Liver (tissue), 8 donors: ENCODE measurements at regions not wholly inside any gene's neighbourhood (a gene's known extent, or its start where the extent isn't known, plus 50 kb on each side); places are given as distances from the start of the nearest gene placed in this dataset.

ENCODE experiments used
- DNase-seq: peaks from one replicate; pipeline ENCODE4 v3.0.0-alpha.2; 2017; ENCODE audit warnings: low spot score
- H3K27ac ChIP-seq, 2 donors: one replicate each; pipeline ENCODE4 v1.7.0; 2013; ENCODE audit warnings: inconsistent platforms in 2 of 2, low read length in 2 of 2, control low read depth in 1 of 2, low read depth in 1 of 2, mild to moderate bottlenecking in 1 of 2
- H3K27me3 ChIP-seq, 4 donors: one replicate each; pipeline versions ENCODE4 v1.6.1 to v1.7.0; 2013; ENCODE audit warnings: low read length in 3 of 4, inconsistent platforms in 1 of 4, mild to moderate bottlenecking in 1 of 4, moderate library complexity in 1 of 4; ENCODE audit not compliant: control insufficient read depth in 4 of 4, insufficient read depth in 4 of 4
- H3K36me3 ChIP-seq, 4 donors: one replicate each; pipeline versions ENCODE4 v1.6.1 to v1.7.0; 2013; ENCODE audit warnings: low read length in 3 of 4, mild to moderate bottlenecking in 3 of 4, low read depth in 1 of 4, moderate library complexity in 1 of 4; ENCODE audit not compliant: control insufficient read depth in 4 of 4, insufficient read depth in 3 of 4
- H3K4me1 ChIP-seq, 4 donors: one replicate each; pipeline versions ENCODE4 v1.6.1 to v1.7.0; 2013; ENCODE audit warnings: low read length in 3 of 4, mild to moderate bottlenecking in 3 of 4, moderate library complexity in 1 of 4; ENCODE audit not compliant: control insufficient read depth in 4 of 4, insufficient read depth in 4 of 4
- H3K4me3 ChIP-seq, 3 donors: one replicate each; pipeline versions ENCODE4 v1.6.1 to v1.7.0; 2013; ENCODE audit warnings: low read length in 3 of 3, control low read depth in 1 of 3, low read depth in 1 of 3, mild to moderate bottlenecking in 1 of 3
- H3K9ac ChIP-seq, 2 donors: one replicate each; pipeline ENCODE4 v1.7.0; 2013; ENCODE audit warnings: low read length in 2 of 2, mild to moderate bottlenecking in 2 of 2, moderate library complexity in 2 of 2, control low read depth in 1 of 2, low read depth in 1 of 2
- H3K9me3 ChIP-seq, 4 donors: one replicate each; pipeline versions ENCODE4 v1.6.1 to v1.7.0; 2013; ENCODE audit warnings: low read length in 3 of 4; ENCODE audit not compliant: control insufficient read depth in 4 of 4
- ATF3 ChIP-seq: IDR thresholded peaks from 2 replicates; pipeline ENCODE4 v1.6.1; 2016; ENCODE audit warnings: antibody characterized with exemption
- CTCF ChIP-seq: fragments of 150-350 bp; IDR thresholded peaks from 2 replicates; pipeline ENCODE4 v1.5.1; 2017; ENCODE audit warnings: improper control_type of control experiment, low read depth, low read length; ENCODE audit not compliant: missing input control
- EGR1 ChIP-seq, 2 donors: IDR thresholded peaks; 2 replicates each; pipeline ENCODE4 v1.6.1; 2016 to 2018; ENCODE audit warnings: antibody characterized with exemption in 2 of 2, low read depth in 2 of 2
- FOXA1 ChIP-seq: IDR thresholded peaks from 2 replicates; pipeline ENCODE4 v1.6.1; 2016; ENCODE audit warnings: antibody characterized with exemption
- FOXA2 ChIP-seq: IDR thresholded peaks from 2 replicates; pipeline ENCODE4 v1.6.1; 2016; ENCODE audit warnings: antibody characterized with exemption
- GABPA ChIP-seq, 2 donors: IDR thresholded peaks in 1 of 2; conservative IDR thresholded peaks in 1 of 2; 2 replicates each; pipeline ENCODE4 v1.6.1; 2016; ENCODE audit warnings: antibody characterized with exemption in 2 of 2, mild to moderate bottlenecking in 1 of 2, moderate library complexity in 1 of 2
- HNF4A ChIP-seq, 2 donors: conservative IDR thresholded peaks; 2 replicates each; pipeline ENCODE4 v1.6.1; 2016; ENCODE audit warnings: antibody characterized with exemption in 2 of 2, mild to moderate bottlenecking in 2 of 2
- HNF4G ChIP-seq: IDR thresholded peaks from 2 replicates; pipeline ENCODE4 v1.6.1; 2016; ENCODE audit warnings: antibody characterized with exemption
- JUND ChIP-seq, 2 donors: IDR thresholded peaks; 2 replicates each; pipeline ENCODE4 v1.6.1; 2016; ENCODE audit warnings: antibody characterized with exemption in 2 of 2
- MAX ChIP-seq: IDR thresholded peaks from 2 replicates; pipeline ENCODE4 v1.6.1; 2016; ENCODE audit warnings: antibody characterized with exemption
- NR2F2 ChIP-seq: IDR thresholded peaks from 2 replicates; pipeline ENCODE4 v1.6.1; 2016; ENCODE audit warnings: antibody characterized with exemption
- RAD21 ChIP-seq, 2 donors: IDR thresholded peaks; 2 replicates each; pipeline ENCODE4 v1.6.1; 2016; ENCODE audit warnings: antibody characterized with exemption in 2 of 2, mild to moderate bottlenecking in 2 of 2
- RXRA ChIP-seq, 2 donors: IDR thresholded peaks; 2 replicates each; pipeline ENCODE4 v1.6.1; 2017 to 2018; ENCODE audit warnings: antibody characterized with exemption in 2 of 2, mild to moderate bottlenecking in 1 of 2
- SP1 ChIP-seq: IDR thresholded peaks from 2 replicates; pipeline ENCODE4 v1.6.1; 2018; ENCODE audit warnings: antibody characterized with exemption, mild to moderate bottlenecking
- TAF1 ChIP-seq: conservative IDR thresholded peaks from 2 replicates; pipeline ENCODE4 v1.6.1; 2016; ENCODE audit warnings: antibody characterized with exemption, mild to moderate bottlenecking
- YY1 ChIP-seq: IDR thresholded peaks from 2 replicates; pipeline ENCODE4 v1.6.1; 2016; ENCODE audit warnings: antibody characterized with exemption, mild to moderate bottlenecking
- WGBS: extraction: QIAGEN DNeasy Blood & Tissue Kit; methylation state at CpG from one replicate; pipeline ENCODE4 v1.1.7; 2013; 5-methylcytosine and 5-hydroxymethylcytosine counted together
- TF ChIP-seq, protein P1 (sequence below): IDR thresholded peaks from 2 replicates; pipeline ENCODE4 v1.6.1; 2016; ENCODE audit warnings: antibody characterized with exemption, mild to moderate bottlenecking
- TF ChIP-seq, protein P2 (sequence below): IDR thresholded peaks from 2 replicates; pipeline ENCODE4 v1.6.1; 2016; ENCODE audit warnings: antibody characterized with exemption
- donor health status: healthy.
- donor health status: healthy.
- donor health status: healthy.
- donor health status: healthy.
- donor health status: healthy.

DNA sequence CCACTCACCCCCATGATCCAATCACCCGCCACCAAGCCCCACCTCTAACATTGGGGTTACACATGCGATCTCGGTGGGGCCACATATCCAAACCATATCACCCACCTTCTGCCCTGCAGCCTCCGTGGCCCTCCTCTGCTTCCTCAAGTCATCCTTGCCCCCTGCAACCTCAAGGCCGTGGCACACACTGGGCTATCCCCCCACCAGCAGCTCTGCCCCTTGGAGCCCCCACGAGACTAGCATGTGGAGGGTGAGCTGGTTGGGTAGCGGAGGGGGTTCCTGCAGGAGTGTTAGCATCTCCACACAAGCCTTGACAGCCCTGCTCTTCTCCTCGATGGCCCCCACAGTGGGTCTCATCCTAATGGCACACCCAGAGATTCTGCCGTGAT is 100.8 kb downstream of the TOMM20 start:
- Histone ChIP-seq H3K9me3 (no peaks in the 10 kb centered on the region), H3K4me1 (peaks cover 0 to 5% (median 1%) of the 10 kb centered on the region in 4 donors), H3K9ac (no peak overlapping the region), H3K4me3 (no peak overlapping the region), H3K36me3 (no peaks in the 10 kb centered on the region), H3K27me3 (no peaks in the 10 kb centered on the region), H3K27ac (no peak overlapping the region)
- WGBS = 98% methylated on average over 9 of the region's 9 CpGs
- DNase-seq = no peak
- no peak for TF ChIP-seq ATF3
- TF ChIP-seq RAD21 (IDR thresholded peaks at IDR 0.05) = no peak
- TF ChIP-seq FOXA1 = no peak
- TF ChIP-seq FOXA2 = no peak
- TF ChIP-seq YY1 = no peak
- TF ChIP-seq, protein P1, sequence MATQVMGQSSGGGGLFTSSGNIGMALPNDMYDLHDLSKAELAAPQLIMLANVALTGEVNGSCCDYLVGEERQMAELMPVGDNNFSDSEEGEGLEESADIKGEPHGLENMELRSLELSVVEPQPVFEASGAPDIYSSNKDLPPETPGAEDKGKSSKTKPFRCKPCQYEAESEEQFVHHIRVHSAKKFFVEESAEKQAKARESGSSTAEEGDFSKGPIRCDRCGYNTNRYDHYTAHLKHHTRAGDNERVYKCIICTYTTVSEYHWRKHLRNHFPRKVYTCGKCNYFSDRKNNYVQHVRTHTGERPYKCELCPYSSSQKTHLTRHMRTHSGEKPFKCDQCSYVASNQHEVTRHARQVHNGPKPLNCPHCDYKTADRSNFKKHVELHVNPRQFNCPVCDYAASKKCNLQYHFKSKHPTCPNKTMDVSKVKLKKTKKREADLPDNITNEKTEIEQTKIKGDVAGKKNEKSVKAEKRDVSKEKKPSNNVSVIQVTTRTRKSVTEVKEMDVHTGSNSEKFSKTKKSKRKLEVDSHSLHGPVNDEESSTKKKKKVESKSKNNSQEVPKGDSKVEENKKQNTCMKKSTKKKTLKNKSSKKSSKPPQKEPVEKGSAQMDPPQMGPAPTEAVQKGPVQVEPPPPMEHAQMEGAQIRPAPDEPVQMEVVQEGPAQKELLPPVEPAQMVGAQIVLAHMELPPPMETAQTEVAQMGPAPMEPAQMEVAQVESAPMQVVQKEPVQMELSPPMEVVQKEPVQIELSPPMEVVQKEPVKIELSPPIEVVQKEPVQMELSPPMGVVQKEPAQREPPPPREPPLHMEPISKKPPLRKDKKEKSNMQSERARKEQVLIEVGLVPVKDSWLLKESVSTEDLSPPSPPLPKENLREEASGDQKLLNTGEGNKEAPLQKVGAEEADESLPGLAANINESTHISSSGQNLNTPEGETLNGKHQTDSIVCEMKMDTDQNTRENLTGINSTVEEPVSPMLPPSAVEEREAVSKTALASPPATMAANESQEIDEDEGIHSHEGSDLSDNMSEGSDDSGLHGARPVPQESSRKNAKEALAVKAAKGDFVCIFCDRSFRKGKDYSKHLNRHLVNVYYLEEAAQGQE = no peak
- no peak for TF ChIP-seq TAF1
- no peak for TF ChIP-seq NR2F2
- no peak for TF ChIP-seq SP1
- TF ChIP-seq, protein P2, sequence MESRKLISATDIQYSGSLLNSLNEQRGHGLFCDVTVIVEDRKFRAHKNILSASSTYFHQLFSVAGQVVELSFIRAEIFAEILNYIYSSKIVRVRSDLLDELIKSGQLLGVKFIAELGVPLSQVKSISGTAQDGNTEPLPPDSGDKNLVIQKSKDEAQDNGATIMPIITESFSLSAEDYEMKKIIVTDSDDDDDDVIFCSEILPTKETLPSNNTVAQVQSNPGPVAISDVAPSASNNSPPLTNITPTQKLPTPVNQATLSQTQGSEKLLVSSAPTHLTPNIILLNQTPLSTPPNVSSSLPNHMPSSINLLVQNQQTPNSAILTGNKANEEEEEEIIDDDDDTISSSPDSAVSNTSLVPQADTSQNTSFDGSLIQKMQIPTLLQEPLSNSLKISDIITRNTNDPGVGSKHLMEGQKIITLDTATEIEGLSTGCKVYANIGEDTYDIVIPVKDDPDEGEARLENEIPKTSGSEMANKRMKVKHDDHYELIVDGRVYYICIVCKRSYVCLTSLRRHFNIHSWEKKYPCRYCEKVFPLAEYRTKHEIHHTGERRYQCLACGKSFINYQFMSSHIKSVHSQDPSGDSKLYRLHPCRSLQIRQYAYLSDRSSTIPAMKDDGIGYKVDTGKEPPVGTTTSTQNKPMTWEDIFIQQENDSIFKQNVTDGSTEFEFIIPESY = no peak
- no peak for TF ChIP-seq EGR1 (IDR thresholded peaks at IDR 0.05; ENCODE audit: low read depth in 2 of 2)
- no peak for TF ChIP-seq HNF4A (conservative IDR thresholded peaks at IDR 0.05)
- TF ChIP-seq JUND (IDR thresholded peaks at IDR 0.05) = no peak
- TF ChIP-seq GABPA (IDR thresholded peaks at IDR 0.05 in 1 of 2, conservative IDR thresholded peaks at IDR 0.05 in 1 of 2) = no peak
- TF ChIP-seq RXRA (IDR thresholded peaks at IDR 0.05) = no peak
- no peak for TF ChIP-seq MAX
- no peak for TF ChIP-seq HNF4G

DNA sequence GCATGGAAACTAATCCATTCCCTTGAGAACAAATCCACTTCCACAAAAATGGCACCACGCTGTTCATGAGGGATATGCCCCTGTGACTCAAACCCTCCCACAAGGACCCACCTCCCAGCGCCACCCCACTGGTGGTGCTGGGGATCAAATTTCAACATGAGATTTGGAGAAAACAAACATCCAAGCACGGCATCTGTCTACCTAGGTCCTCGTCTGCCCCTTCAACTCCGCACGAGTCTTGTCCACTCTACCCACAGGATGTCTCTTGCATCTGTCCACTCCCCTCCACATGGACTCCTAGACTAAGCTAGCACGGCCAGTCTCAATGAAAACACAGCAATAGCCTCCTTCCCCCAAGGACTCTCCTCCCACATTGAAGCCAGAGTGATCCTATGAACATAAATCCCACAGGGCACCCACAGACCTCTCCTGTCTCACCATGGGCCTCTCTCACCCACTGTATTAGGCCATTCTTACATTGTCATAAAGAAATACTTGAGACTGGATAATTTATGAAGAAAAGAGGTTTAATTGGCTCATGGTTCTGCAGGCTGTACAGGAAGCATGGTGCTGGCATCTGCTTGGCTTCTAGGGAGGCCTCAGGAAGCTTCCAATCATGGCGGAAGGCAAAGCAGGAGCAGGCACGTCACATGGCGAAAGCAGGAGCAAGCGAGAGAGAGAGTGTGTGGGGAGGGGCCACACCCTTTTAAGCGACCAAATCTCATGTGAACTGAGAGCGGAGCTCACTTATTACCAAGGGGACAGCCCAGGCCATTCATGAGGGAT is 101.4 kb downstream of the TOMM20 start:
- Histone ChIP-seq H3K9ac (no peak overlapping the region), H3K4me1 (peaks cover 0 to 5% (median 1%) of the 10 kb centered on the region in 4 donors), H3K27ac (no peak overlapping the region), H3K9me3 (no peaks in the 10 kb centered on the region), H3K4me3 (no peak overlapping the region), H3K36me3 (no peaks in the 10 kb centered on the region), H3K27me3 (no peaks in the 10 kb centered on the region)
- DNase-seq = no peak
- TF ChIP-seq CTCF = no peak
- no peak for TF ChIP-seq TAF1
- TF ChIP-seq EGR1 (IDR thresholded peaks at IDR 0.05; ENCODE audit: low read depth in 2 of 2) = no peak
- TF ChIP-seq NR2F2 = no peak
- TF ChIP-seq HNF4A (conservative IDR thresholded peaks at IDR 0.05) = no peak
- no peak for TF ChIP-seq SP1
- TF ChIP-seq JUND (IDR thresholded peaks at IDR 0.05) = no peak
- no peak for TF ChIP-seq RXRA (IDR thresholded peaks at IDR 0.05)
- no peak for TF ChIP-seq HNF4G
- no peak for TF ChIP-seq YY1
- TF ChIP-seq ATF3 = no peak
- no peak for TF ChIP-seq MAX
- TF ChIP-seq, protein P2 = no peak
- TF ChIP-seq RAD21 (IDR thresholded peaks at IDR 0.05) = no peak
- TF ChIP-seq FOXA1 = no peak
- no peak for TF ChIP-seq GABPA (IDR thresholded peaks at IDR 0.05 in 1 of 2, conservative IDR thresholded peaks at IDR 0.05 in 1 of 2)
- 97% methylated on average over 13 of the region's 13 CpGs for WGBS
